Muscle layer of duodenum (tissue), 2 donors: ENCODE measurements at regions not wholly inside any gene's neighbourhood (a gene's known extent, or its start where the extent isn't known, plus 50 kb on each side); places are given as distances from the start of the nearest gene placed in this dataset.

Source experiments
- H3K27ac ChIP-seq: one replicate; pipeline ENCODE4 v1.7.0; 2013; ENCODE audit warnings: mild to moderate bottlenecking, low read length
- H3K27me3 ChIP-seq: one replicate; pipeline ENCODE4 v1.7.0; 2013; ENCODE audit warnings: low read depth, mild to moderate bottlenecking, control low read depth, low read length
- H3K36me3 ChIP-seq, 2 donors: one replicate each; pipeline ENCODE4 v1.7.0; 2013; ENCODE audit warnings: low read length in 2 of 2, control low read depth in 1 of 2, mild to moderate bottlenecking in 1 of 2; ENCODE audit not compliant: insufficient read depth in 2 of 2, control insufficient read depth in 1 of 2
- H3K4me1 ChIP-seq, 2 donors: one replicate each; pipeline ENCODE4 v1.7.0; 2013; ENCODE audit warnings: low read length in 2 of 2, mild to moderate bottlenecking in 2 of 2, control low read depth in 1 of 2, moderate library complexity in 1 of 2; ENCODE audit not compliant: insufficient read depth in 2 of 2, control insufficient read depth in 1 of 2
- H3K4me3 ChIP-seq, 2 donors: one replicate each; pipeline ENCODE4 v1.7.0; 2013; ENCODE audit warnings: low read length in 2 of 2, low read depth in 1 of 2, mild to moderate bottlenecking in 1 of 2
- H3K9me3 ChIP-seq, 2 donors: one replicate each; pipeline ENCODE4 v1.7.0; 2013; ENCODE audit warnings: low read length in 2 of 2, control low read depth in 1 of 2, mild to moderate bottlenecking in 1 of 2; ENCODE audit not compliant: control insufficient read depth in 1 of 2
- donor health status: healthy.

GRCh38 chr6:67642582-67642981 is 992.5 kb upstream of the ADGRB3 start:
- Histone ChIP-seq H3K27me3 (no peaks in the 10 kb centered on the region), H3K27ac (no peak overlapping the region), H3K36me3 (no peaks in the 10 kb centered on the region), H3K4me3 (no peak overlapping the region), H3K4me1 (no peaks in the 10 kb centered on the region), H3K9me3 (no peaks in the 10 kb centered on the region)

GRCh38 chr6:67640484-67640883 is 994.6 kb upstream of the ADGRB3 start:
- Histone ChIP-seq H3K4me1 (no peaks in the 10 kb centered on the region), H3K36me3 (no peaks in the 10 kb centered on the region), H3K27me3 (no peaks in the 10 kb centered on the region), H3K9me3 (no peaks in the 10 kb centered on the region), H3K27ac (no peak overlapping the region), H3K4me3 (no peak overlapping the region)

GRCh38 chr6:67639161-67639560 is 995.9 kb upstream of the ADGRB3 start:
- Histone ChIP-seq H3K4me3 (no peak overlapping the region), H3K27ac (no peak overlapping the region), H3K4me1 (no peaks in the 10 kb centered on the region), H3K36me3 (no peaks in the 10 kb centered on the region), H3K9me3 (no peaks in the 10 kb centered on the region), H3K27me3 (no peaks in the 10 kb centered on the region)

GRCh38 chr6:67634199-67634598 is 1000.9 kb upstream of the ADGRB3 start:
- H3K9me3 ChIP-seq: no peaks in the 10 kb centered on the region
- H3K36me3 ChIP-seq: no peaks in the 10 kb centered on the region
- no peaks in the 10 kb centered on the region for H3K27me3 ChIP-seq
- no peak overlapping the region for H3K4me3 ChIP-seq
- no peak overlapping the region for H3K27ac ChIP-seq
- H3K4me1 ChIP-seq: no peaks in the 10 kb centered on the region

GRCh38 chr6:67633058-67633457 is 1002.0 kb upstream of the ADGRB3 start:
- Histone ChIP-seq H3K4me3 (no peak overlapping the region), H3K27me3 (no peaks in the 10 kb centered on the region), H3K4me1 (no peaks in the 10 kb centered on the region), H3K9me3 (no peaks in the 10 kb centered on the region), H3K36me3 (no peaks in the 10 kb centered on the region), H3K27ac (no peak overlapping the region)

GRCh38 chr6:67630146-67630545 is 1004.9 kb upstream of the ADGRB3 start:
- Histone ChIP-seq H3K27ac (no peak overlapping the region), H3K36me3 (no peaks in the 10 kb centered on the region), H3K27me3 (no peaks in the 10 kb centered on the region), H3K4me3 (no peak overlapping the region), H3K9me3 (no peaks in the 10 kb centered on the region), H3K4me1 (no peaks in the 10 kb centered on the region)

GRCh38 chr6:67629258-67629657 is 1005.8 kb upstream of the ADGRB3 start:
- no peaks in the 10 kb centered on the region for H3K36me3 ChIP-seq
- no peaks in the 10 kb centered on the region for H3K4me1 ChIP-seq
- H3K4me3 ChIP-seq: no peak overlapping the region
- H3K27me3 ChIP-seq: no peaks in the 10 kb centered on the region
- H3K9me3 ChIP-seq: no peaks in the 10 kb centered on the region
- H3K27ac ChIP-seq: no peak overlapping the region

- Histone ChIP-seq H3K4me1 (no peaks in the 10 kb centered on the region), H3K27ac (no peak overlapping the region), H3K36me3 (no peaks in the 10 kb centered on the region)
Measured at GRCh38 chr6:67615796-67616195, 1019.3 kb upstream of the ADGRB3 start.

GRCh38 chr6:67608099-67608749 is 1026.9 kb upstream of the ADGRB3 start:
- Histone ChIP-seq H3K36me3 (no peaks in the 10 kb centered on the region), H3K4me1 (peaks cover 0 to 4% of the 10 kb centered on the region in 2 donors), H3K27ac (no peak overlapping the region), H3K27me3 (no peaks in the 10 kb centered on the region), H3K9me3 (no peaks in the 10 kb centered on the region), H3K4me3 (no peak overlapping the region)

More at GRCh38 chr6:67615796-67616195, 1019.3 kb upstream of the ADGRB3 start:
- Histone ChIP-seq H3K9me3 (no peaks in the 10 kb centered on the region), H3K4me3 (no peak overlapping the region), H3K27me3 (no peaks in the 10 kb centered on the region)

GRCh38 chr6:67606906-67607828 is 1027.9 kb upstream of the ADGRB3 start:
- H3K4me3 ChIP-seq: no peak overlapping the region

GRCh38 chr6:67594366-67594765 is 1040.7 kb upstream of the ADGRB3 start:
- Histone ChIP-seq H3K9me3 (no peaks in the 10 kb centered on the region), H3K27me3 (no peaks in the 10 kb centered on the region), H3K27ac (no peak overlapping the region), H3K4me3 (no peak overlapping the region), H3K36me3 (no peaks in the 10 kb centered on the region), H3K4me1 (no peaks in the 10 kb centered on the region)

More at GRCh38 chr6:67606906-67607828, 1027.9 kb upstream of the ADGRB3 start:
- peaks cover 0 to 4% of the 10 kb centered on the region in 2 donors for H3K4me1 ChIP-seq
- no peaks in the 10 kb centered on the region for H3K36me3 ChIP-seq
- no peak overlapping the region for H3K27ac ChIP-seq
- no peaks in the 10 kb centered on the region for H3K9me3 ChIP-seq
- H3K27me3 ChIP-seq: no peaks in the 10 kb centered on the region
